DMS53 treated with DMSO at 0.1 percent for 48 hours (cell line): ENCODE measurements at regions not wholly inside any gene's neighbourhood (a gene's known extent, or its start where the extent isn't known, plus 50 kb on each side); places are given as distances from the start of the nearest gene placed in this dataset.
A peak's percentile ranks its signal among the peaks of the same experiment; 100 is the strongest.
"Not testable (repeated sequence)": the region's sequence is repeated elsewhere in the genome, so short reads cannot be mapped to it uniquely, and the experiment has no call there.

ENCODE experiments used
- DNase-seq: peaks from one replicate; lab custom pipeline; 2025; ENCODE audit not compliant: unreplicated experiment; lab: John Stamatoyannopoulos, UW

DNA sequence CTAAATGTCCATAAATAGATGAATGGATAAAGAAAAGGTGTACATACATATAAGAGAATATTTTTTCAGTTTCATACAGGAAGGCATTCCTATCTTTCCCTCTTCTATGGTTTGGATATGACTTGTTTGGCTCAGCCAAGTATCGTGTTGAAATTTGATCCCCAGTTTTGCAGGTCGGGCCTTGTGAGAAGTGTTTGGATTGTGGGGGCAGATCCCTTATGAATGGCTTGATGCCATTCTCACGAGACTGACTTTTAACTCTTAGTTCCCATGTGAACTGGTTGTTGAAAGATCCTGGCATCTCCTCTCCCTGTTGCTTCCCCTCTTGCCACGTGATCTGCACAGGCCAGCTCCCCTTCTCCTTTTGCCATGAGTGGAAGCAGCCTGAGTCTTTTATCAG, 421.1 kb upstream of the FTMT start:
- peak; percentile 8 for DNase-seq

DNA sequence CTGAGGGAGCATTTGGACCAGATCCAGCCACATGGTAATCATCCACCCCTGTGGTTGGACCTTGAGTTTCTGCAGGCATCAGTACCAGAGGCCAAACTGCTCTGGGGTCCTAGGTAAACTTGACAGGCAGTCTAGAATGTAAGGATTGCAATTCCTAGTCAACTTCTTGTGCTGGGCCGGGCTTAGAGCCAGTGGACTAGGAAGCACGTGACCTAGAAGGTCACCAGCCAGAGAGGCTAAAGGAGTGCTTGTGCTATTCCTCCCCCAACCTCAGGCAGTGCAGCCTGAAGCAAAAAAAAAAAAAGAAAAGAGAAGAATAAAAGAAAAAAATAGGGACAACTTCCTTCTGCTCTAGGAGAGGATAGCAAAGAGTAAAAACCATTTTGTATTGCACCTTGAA, 406.2 kb upstream of the FTMT start:
- DNase-seq = no peak

DNA sequence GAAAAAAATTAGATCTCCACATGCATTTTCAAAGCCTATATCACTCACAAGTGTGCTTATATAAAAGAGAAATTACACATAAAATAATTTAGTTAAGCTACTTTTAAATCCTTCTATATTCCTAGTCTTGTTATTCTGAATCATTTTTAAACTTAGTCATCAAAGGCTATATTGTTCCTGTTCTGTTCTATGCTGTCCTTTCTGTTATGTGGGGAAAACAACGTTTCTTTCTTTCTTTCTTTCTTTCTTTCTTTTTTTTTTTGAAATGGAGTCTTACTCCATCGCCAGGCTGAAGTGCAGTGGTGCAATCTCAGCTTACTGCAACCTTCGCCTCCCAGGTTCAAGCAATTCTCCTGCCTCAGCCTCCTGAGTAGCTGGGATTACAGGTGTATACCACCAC, 389.2 kb upstream of the FTMT start:
- DNase-seq = no peak

DNA sequence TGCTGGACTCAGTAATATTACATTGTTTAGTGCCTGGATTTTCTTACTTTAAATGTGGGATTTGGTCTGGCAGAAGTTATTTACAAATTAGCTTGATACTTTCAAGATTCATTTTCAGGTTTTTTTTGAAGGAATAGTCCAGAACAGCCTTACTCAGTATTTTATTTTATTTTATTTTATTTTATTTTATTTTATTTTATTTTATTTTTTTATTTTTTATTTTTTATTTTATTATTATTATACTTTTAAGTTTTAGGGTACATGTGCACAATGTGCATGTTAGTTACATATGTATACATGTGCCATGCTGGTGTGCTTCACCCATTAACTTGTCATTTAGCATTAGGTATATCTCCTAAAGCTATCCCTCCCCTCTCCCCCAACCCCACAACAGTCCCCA, 380.5 kb upstream of the FTMT start:
- not testable (repeated sequence) for DNase-seq

DNA sequence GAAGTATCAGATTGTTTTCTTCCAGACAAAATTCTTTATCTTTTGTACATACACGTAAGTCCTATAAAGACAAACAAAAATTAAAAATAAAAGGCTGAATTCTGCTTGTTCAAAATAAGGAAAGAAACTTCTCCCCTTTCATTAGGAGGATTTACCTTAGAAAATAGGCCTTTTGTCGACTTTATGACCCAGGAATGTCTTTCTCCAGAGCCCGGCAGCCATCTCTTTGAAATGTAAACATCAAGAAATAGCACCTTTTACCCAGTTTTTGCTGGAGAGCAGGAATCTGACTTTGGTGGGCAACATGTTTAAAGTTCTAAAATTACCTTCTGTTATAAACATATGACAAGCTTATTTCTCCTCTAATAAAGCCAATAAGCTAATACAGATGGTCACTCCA, 373.0 kb upstream of the FTMT start:
- DNase-seq = no peak

DNA sequence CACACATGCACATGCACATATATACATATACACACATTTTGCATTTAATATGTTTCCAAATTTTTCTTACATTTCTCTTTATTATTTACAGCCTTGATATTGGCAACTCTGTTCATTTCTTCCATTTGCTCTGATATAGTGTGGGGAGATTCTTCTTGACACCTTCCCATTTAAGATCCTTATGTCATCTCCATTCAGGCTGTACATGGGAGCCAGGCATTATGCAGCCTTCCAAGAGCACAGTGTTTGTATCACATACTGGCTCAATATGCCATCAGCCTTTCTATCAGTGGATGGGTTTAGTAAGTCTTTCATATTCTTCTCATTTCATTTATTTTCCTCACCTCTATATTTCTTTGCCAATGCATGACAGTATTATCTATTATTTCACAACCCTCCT, 372.3 kb upstream of the FTMT start:
- DNase-seq = no peak

DNA sequence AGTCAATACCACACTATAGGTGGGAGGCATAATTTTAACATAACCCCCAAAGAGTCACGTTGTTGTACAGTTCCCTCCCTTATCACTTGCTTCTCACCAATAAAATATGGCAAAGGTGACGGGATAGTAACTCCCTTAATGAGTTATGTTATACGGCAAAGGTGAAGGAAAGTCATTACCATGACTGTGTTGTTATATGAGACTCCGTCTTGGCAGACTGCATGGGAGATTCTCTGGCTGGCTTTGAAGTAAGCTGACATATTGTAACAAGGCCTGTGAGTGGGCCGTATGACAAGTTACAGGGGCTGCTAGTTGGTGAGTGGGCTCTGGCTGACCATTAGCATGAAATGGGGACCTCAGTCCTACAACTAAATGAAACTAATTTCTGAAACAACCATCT, 366.4 kb upstream of the FTMT start:
- no peak for DNase-seq

DNA sequence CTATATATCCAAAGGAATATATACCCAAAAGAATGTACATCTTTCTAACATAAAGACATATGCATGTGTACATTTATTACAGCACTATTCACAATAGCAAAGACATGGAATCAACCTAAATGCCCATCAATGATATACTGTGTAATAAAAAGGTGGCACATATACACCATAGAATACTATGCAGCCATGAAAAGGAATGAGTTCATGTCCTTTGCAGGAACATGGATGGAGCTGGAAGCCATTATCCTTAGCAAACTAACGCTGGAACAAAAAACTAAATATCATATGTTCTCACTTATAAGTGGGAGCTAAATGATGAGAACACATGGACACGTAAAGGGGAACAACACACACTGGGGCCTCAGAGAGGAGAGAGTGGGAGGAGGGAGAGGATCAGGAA, 365.7 kb upstream of the FTMT start:
- not testable (repeated sequence) for DNase-seq

DNA sequence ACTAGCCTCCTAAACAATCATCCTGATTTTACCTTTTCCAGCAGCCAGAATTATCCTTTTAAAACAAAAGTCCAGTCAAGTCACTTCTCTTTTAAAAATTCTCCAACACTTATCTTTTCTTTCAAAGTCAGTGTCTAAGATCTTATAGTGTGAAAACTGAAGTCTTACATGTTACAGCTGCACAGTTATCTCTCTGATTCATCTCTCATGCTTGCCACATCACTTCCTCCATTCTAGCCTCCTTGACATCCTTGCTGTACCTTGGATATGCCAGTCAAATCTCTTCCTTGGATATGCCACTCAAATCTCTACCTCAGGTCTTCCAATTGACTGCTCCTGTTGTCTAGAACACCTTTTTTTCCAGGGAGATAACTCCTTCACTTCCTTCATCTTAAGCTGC, 361.7 kb upstream of the FTMT start:
- DNase-seq = no peak

DNA sequence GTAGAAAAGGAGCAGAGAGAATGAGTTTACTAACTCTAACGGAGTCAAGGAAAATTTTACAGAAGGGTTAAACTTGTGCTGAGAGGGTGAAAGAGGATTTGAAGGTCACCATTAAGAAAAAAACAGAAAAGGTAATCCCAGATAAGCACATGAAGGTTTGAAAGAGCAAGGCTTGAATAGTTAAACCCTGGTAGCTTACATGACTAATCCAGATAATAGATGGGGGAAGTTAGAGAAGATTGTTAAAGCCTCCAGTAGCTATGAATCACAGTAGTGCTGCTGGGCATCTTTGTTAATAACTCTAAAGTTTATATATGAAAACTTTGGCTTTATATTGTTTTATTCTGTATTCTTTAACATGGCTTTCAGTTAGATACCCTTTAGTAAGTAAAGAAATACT, 354.5 kb upstream of the FTMT start:
- no peak for DNase-seq

DNA sequence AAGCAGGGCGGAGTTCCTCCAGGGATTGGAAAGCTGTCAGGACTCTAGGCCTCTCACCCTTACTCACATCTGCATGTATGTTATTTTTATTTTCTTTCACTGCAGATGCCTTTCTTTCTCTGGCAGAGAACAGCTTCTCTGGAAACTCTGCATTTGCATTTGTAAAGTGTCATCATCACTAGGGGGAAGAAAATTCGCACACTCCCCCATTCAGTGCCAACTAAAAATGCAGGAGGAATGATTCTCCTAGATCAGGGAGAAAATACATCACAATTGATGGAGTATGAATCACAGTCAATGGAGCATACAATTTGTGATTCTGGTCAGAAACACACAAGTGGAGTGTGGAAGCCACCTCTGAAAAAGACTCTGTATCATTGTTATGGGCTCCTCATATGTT, 351.4 kb upstream of the FTMT start:
- DNase-seq = no peak

DNA sequence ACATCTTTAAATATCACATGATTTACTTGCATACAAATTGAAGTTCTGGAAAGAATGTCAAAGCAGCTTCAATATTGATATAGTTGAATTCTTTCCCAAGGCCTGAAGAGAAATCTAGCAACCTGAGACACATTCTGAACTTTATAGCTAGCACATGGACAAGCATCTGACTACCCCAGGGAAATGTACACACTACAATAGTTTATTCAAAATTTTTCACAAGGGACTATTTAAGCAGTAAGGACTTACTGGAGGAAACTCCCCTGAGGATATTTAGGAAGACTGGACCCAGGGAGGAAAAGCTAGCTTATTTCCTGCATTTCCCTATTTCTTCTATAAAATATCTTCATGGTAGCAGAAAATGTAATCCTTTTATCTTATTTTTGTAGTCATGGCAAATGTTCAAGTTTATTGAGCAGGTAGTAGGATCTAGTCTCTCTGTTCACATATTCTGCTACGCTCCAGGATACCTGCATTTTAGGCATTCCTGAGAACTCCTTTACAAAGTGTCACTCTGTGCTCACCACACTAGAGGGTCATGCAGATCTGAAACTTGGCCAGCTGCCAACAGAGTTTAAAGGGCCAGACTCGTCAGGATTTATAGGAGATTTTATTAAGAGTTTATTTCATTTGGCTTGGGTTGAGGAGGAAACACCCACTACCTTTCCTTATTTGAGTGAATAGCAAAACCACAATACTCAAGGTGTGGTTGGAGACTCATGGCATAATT, 348.4 kb upstream of the FTMT start:
- no peak for DNase-seq

DNA sequence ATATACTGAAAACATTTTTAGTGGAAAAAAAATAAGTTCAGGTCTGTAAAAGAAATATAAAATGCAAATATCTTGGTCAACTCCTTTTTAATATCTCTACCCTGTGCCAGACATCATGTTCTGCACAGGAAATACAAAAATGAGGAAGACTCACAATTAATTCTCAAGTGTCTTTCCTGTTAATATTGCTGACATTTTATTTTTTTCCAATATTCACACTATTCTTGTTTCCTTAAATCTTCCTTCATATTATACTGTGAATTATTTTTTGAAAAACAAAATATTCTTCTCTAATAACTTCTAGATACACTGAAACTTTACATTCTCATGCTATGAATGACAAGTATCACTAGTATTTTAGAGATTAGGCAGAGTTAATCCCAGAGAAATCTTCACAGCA, 334.7 kb upstream of the FTMT start:
- DNase-seq = no peak

DNA sequence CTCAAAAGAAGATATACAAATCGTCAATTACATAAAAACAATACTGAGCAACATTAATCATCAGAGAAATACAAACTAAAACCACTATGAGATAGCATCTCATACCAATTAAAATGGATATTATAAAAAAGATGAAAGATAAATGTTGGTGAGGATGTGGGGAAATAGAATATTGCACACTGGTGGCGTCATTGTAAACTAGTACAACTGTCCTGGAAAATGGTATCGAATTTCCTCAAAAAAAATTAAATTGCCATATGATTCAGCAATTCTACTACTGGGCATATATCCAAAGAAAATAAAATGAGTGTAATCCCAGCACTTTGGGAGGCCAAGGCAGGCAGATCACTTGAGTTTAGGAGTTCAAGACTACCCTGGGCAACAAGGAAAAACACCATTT, 326.0 kb upstream of the FTMT start:
- no peak for DNase-seq

DNA sequence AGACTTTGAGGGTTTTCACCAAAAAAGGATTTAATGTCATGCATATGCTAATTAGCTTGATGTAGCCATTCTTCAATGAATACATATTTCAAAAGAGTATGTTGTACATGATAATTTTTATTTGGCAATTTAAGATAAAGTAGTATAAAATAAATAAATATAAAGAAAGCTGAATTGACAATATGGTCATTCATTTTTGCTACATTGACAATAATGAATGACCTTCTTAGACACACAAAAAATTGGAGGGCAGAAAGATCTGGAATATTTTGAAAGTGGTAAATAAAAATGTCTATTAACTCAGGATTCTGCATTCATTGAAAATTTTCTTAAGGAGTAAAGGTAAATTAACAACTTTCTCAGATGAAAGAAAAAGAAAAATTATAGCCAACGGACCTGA, 324.8 kb upstream of the FTMT start:
- no peak for DNase-seq

DNA sequence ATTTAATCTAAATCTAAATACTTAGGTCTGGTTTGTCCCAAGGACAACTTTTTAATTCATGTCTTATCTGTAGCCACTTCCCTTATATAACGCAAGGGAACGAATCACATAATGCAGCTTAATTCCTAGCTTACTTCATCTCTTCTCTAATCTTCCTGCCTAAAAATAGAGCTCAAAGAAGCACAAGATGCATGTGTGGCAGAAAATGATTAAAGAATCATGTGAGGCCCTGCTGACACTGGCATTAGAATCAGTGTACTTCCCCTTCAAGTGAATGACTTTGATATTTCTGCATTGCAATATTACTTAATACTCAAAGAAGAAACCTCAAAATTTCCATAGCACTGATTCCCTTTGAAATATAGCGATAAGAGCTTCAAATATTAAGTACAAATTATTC, 317.9 kb upstream of the FTMT start:
- no peak for DNase-seq

DNA sequence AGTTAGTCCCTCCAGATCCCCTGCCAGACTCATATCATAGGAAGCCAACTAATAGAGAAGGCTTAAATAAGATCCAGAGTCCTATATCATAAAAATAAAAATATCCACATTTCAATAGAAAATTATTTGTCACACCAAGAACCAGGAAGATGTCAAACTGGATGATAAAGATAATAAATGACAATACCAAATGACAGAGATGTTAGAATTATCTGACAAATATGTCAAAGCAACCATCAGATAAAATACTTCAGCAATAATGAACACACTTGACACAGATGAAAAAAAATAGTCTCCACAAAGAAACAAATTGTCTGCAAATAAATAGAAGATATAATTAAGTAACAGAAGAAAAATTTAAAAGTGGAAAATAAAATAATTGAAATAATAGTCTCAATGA, 300.7 kb upstream of the FTMT start:
- DNase-seq = no peak

DNA sequence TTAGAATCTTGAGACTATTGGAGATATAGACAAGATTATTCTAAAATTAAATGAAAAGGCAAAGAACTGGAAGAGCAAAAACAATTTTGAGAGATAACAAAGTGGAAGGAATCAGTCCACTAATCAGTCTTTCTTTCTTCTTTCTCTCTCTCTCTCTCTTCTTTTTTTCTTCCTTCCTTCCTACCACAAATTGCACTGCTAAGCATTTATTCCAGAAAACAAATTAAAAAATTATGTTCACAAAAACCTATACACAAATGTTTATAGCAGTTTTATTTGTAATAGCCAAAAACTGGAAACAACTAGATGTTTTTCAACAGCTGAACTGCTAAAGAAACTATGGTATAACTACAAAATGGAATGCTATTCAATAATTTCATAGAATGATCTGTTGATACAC, 291.9 kb upstream of the FTMT start:
- DNase-seq = no peak

DNA sequence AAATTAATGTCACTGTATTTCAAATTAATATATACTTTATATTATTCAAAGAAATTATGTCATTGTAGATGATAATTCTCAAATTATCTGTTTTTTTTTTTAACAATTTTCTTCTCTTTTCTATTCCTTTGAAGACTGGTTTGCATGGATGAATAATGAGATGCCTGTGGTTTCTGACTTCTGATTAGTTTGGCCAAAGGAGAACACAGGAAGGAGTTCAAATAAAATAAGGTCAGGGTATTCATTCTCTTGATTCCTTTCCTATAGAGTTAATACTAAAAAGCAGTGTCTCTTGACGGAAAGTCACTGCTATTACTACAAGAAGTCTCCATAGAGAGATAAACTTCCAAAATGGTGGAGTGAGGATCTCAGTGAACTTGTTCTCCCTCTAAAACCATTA, 279.6 kb upstream of the FTMT start:
- no peak for DNase-seq

DNA sequence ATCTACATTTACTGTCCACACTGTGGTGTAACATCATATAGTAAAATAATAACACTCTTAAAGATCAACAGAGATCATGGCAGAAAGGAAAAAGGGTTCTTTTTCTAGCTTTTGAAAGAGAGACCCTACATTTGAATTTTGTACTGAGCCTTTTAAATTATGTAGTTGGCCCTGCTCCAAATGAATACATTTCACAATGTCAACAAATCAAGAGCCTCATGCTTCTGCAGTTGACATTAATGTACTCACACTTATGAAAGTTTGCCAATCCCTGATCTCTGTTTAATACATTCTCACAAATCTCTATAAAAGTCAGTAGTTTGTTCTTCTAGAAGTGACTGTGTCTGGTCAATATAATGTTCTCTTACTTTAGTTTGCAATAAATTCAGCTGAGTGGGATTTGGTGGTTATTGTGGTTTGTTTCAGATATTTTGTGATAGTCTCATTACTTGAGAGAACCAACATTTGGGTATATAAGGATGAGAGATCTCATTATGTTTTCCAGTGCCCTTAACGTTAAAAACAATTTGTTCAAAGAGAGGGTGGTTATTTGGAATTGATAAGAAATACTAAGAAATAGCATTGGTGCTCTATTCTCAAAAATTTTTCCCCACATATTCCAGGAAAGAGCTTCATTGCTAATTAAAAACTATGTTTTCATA, 277.8 kb upstream of the FTMT start:
- DNase-seq = no peak

DNA sequence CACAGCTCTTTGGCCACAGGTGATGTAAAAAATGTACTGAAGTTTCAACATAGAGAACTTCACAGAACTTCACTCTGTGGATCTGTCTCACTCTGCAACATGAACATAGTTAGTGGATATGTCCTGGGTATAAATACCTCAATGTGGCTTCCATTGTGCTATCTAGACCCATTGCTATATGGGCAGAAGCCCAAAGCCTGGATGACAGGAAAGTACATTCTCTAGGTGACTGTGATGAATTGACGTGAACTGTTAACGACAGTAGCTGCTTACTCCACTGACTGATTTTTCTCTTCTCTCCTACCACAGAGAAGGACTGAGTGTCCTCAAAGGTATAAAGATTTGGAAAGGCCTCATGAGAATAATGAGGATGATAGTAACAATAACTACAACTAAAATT, 270.1 kb upstream of the FTMT start:
- DNase-seq = no peak

DNA sequence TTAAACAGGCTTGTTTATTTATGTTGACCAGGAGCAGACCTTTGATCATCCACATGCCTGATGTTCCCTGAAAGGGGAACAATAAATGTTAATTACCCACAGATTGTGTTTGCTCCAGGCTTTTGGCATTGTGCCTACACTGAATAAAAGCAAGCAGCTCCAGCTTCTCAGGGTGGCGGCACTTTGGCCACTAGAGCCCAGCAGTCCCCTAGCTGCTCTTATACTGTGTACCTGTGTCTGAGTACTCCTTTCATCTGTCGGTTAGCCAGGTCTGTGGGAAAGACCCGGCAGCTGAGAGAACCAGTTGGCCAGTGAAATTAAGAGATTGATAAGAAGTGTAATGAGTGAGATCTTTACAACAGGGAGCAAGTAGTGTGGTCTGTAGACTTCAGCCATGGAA, 254.8 kb upstream of the FTMT start:
- DNase-seq = no peak

DNA sequence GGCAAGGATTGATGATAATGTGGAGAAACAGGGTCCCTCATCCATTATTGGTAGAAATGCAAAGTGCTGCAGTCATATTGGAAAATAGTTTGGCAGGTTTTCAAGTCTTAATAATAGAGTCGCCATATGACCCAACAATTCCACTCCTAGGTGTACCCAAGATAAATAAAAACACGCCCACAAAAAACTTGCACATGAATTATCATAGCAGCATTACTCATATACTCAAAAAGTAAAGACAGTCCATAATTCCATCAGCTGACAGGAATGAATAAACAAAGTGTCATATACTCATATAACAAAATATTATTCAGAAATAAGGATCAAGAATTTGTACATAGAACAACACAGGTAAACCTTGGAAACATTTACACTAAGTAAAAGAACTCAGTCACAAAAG, 242.9 kb upstream of the FTMT start:
- no peak for DNase-seq
